ENCODE measurements at regions not wholly inside any gene's neighbourhood (a gene's known extent, or its start where the extent isn't known, plus 50 kb on each side); places are given as distances from the start of the nearest gene placed in this dataset.

DNA sequence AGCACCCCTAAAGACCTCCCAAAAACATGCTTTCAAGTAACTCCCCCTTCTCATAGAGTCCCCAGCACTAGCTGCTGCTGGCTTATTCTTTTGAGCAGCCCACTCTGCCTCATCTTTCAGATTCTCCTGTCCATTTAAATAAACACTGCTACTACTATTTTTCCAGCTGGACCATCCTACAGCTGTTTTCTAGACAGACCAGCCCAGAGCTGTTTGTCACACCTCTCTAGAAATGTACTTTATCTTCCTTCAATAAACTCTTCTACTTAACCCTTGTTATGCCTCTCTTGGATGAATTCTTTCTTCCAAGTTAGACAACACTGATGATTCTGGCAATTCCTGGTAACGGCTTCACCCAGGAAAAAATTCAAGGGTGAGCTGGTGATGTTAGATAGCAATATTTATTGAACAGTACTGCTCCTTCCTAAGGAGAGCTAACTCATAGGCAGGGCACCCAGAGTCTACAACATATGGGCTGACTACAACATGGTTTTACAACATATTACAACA, 995.7 kb downstream of the LRFN5 start (continued):
- TF ChIP-seq ESRRG (CRISPR knock-in tag; IDR thresholded peaks at IDR 0.05): no peak
- TF ChIP-seq ISL1 (CRISPR knock-in tag; IDR thresholded peaks at IDR 0.05): no peak
- TF ChIP-seq, protein P1, sequence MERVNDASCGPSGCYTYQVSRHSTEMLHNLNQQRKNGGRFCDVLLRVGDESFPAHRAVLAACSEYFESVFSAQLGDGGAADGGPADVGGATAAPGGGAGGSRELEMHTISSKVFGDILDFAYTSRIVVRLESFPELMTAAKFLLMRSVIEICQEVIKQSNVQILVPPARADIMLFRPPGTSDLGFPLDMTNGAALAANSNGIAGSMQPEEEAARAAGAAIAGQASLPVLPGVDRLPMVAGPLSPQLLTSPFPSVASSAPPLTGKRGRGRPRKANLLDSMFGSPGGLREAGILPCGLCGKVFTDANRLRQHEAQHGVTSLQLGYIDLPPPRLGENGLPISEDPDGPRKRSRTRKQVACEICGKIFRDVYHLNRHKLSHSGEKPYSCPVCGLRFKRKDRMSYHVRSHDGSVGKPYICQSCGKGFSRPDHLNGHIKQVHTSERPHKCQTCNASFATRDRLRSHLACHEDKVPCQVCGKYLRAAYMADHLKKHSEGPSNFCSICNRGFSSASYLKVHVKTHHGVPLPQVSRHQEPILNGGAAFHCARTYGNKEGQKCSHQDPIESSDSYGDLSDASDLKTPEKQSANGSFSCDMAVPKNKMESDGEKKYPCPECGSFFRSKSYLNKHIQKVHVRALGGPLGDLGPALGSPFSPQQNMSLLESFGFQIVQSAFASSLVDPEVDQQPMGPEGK (CRISPR knock-in tag; IDR thresholded peaks at IDR 0.05; ENCODE audit: borderline replicate concordance): no peak
- no peak for TF ChIP-seq PPARA (CRISPR knock-in tag; IDR thresholded peaks at IDR 0.05; ENCODE audit: borderline replicate concordance)
- no peak for TF ChIP-seq ZFP3 (CRISPR knock-in tag; IDR thresholded peaks at IDR 0.05)

DNA sequence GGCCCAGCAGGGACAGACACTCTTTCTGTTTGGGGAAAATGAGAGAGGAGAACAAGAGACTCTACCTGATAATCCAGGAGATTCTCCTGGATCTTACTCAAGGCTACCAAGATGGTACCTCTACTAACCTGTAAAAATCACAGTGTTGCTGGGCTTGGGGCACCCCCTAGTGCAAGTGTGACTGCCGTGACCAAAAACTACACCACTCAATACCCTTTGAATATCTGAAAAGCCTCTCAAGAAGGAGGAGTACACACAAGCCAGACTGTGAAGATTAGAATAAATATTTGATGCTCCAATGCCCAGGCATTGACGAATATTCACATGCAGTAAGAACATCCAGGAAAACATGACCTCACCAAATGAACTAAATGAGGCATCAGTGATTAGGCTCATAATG, 965.4 kb downstream of the LRFN5 start:
- no peak for ATAC-seq
- TF ChIP-seq, protein P2, sequence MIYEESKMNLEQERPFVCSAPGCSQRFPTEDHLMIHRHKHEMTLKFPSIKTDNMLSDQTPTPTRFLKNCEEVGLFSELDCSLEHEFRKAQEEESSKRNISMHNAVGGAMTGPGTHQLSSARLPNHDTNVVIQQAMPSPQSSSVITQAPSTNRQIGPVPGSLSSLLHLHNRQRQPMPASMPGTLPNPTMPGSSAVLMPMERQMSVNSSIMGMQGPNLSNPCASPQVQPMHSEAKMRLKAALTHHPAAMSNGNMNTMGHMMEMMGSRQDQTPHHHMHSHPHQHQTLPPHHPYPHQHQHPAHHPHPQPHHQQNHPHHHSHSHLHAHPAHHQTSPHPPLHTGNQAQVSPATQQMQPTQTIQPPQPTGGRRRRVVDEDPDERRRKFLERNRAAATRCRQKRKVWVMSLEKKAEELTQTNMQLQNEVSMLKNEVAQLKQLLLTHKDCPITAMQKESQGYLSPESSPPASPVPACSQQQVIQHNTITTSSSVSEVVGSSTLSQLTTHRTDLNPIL (CRISPR knock-in tag; IDR thresholded peaks at IDR 0.05; ENCODE audit: low read depth): no peak
- no peak for TF ChIP-seq ZFP3 (CRISPR knock-in tag; IDR thresholded peaks at IDR 0.05)
- TF ChIP-seq CSDC2 (CRISPR knock-in tag; IDR thresholded peaks at IDR 0.05): no peak
- TF ChIP-seq, protein P3, sequence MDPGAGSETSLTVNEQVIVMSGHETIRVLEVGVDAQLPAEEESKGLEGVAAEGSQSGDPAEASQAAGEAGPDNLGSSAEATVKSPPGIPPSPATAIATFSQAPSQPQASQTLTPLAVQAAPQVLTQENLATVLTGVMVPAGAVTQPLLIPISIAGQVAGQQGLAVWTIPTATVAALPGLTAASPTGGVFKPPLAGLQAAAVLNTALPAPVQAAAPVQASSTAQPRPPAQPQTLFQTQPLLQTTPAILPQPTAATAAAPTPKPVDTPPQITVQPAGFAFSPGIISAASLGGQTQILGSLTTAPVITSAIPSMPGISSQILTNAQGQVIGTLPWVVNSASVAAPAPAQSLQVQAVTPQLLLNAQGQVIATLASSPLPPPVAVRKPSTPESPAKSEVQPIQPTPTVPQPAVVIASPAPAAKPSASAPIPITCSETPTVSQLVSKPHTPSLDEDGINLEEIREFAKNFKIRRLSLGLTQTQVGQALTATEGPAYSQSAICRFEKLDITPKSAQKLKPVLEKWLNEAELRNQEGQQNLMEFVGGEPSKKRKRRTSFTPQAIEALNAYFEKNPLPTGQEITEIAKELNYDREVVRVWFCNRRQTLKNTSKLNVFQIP (CRISPR knock-in tag; IDR thresholded peaks at IDR 0.05; ENCODE audit: borderline replicate concordance, low read depth): no peak
- TF ChIP-seq TOX (CRISPR knock-in tag; IDR thresholded peaks at IDR 0.05; ENCODE audit: borderline replicate concordance): no peak
- no peak for TF ChIP-seq OSR1 (CRISPR knock-in tag; IDR thresholded peaks at IDR 0.05)
- no peak for TF ChIP-seq ZNF70 (CRISPR knock-in tag; IDR thresholded peaks at IDR 0.05)
- TF ChIP-seq ARNTL (CRISPR knock-in tag; IDR thresholded peaks at IDR 0.05; ENCODE audit: borderline replicate concordance, low read depth): no peak
- no peak for TF ChIP-seq ZFP30 (CRISPR knock-in tag; IDR thresholded peaks at IDR 0.05)
- TF ChIP-seq, protein P4, sequence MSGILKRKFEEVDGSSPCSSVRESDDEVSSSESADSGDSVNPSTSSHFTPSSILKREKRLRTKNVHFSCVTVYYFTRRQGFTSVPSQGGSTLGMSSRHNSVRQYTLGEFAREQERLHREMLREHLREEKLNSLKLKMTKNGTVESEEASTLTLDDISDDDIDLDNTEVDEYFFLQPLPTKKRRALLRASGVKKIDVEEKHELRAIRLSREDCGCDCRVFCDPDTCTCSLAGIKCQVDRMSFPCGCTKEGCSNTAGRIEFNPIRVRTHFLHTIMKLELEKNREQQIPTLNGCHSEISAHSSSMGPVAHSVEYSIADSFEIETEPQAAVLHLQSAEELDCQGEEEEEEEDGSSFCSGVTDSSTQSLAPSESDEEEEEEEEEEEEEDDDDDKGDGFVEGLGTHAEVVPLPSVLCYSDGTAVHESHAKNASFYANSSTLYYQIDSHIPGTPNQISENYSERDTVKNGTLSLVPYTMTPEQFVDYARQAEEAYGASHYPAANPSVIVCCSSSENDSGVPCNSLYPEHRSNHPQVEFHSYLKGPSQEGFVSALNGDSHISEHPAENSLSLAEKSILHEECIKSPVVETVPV (CRISPR knock-in tag; IDR thresholded peaks at IDR 0.05): no peak
- no peak for TF ChIP-seq ZNF565 (CRISPR knock-in tag; conservative IDR thresholded peaks at IDR 0.05; ENCODE audit: low read depth)
- no peak for TF ChIP-seq BACH2 (CRISPR knock-in tag; IDR thresholded peaks at IDR 0.05; ENCODE audit: borderline replicate concordance)
- TF ChIP-seq ESRRG (CRISPR knock-in tag; IDR thresholded peaks at IDR 0.05): no peak
- TF ChIP-seq ZNF8 (CRISPR knock-in tag; IDR thresholded peaks at IDR 0.05): no peak
- no peak for TF ChIP-seq GLIS3 (CRISPR knock-in tag; IDR thresholded peaks at IDR 0.05)
- no peak for TF ChIP-seq ISL1 (CRISPR knock-in tag; IDR thresholded peaks at IDR 0.05)
- no peak for TF ChIP-seq SNAI2 (CRISPR knock-in tag; IDR thresholded peaks at IDR 0.05)
- no peak for TF ChIP-seq ZC3H10 (CRISPR knock-in tag; IDR thresholded peaks at IDR 0.05)
- TF ChIP-seq, protein P5, sequence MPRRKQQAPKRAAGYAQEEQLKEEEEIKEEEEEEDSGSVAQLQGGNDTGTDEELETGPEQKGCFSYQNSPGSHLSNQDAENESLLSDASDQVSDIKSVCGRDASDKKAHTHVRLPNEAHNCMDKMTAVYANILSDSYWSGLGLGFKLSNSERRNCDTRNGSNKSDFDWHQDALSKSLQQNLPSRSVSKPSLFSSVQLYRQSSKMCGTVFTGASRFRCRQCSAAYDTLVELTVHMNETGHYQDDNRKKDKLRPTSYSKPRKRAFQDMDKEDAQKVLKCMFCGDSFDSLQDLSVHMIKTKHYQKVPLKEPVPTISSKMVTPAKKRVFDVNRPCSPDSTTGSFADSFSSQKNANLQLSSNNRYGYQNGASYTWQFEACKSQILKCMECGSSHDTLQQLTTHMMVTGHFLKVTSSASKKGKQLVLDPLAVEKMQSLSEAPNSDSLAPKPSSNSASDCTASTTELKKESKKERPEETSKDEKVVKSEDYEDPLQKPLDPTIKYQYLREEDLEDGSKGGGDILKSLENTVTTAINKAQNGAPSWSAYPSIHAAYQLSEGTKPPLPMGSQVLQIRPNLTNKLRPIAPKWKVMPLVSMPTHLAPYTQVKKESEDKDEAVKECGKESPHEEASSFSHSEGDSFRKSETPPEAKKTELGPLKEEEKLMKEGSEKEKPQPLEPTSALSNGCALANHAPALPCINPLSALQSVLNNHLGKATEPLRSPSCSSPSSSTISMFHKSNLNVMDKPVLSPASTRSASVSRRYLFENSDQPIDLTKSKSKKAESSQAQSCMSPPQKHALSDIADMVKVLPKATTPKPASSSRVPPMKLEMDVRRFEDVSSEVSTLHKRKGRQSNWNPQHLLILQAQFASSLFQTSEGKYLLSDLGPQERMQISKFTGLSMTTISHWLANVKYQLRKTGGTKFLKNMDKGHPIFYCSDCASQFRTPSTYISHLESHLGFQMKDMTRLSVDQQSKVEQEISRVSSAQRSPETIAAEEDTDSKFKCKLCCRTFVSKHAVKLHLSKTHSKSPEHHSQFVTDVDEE (CRISPR knock-in tag; IDR thresholded peaks at IDR 0.05): no peak

DNA sequence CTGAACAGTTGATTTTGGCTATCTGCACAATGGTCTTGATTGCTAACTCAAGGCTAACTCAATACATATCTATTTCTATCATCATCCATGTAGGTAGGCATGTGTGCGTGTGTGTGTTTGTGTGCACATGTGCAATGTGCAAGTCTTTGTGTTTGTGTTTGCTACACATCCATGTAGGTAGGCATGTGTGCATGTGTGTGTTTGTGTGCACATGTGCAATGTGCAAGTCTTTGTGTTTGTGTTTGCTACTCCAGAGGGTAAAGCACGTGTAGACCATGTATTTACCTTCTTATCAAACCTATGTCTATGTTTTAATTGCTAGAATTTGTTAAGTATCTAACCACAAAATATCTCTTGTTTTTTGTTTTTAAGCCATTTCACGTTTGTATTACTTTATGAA, 962.6 kb downstream of the LRFN5 start:
- no peak for ATAC-seq

More for the DNA sequence above, 962.6 kb downstream of the LRFN5 start:
- TF ChIP-seq ISL1 (CRISPR knock-in tag; IDR thresholded peaks at IDR 0.05) (no peak), ZFP3 (CRISPR knock-in tag; IDR thresholded peaks at IDR 0.05) (no peak), PPARA (CRISPR knock-in tag; IDR thresholded peaks at IDR 0.05; ENCODE audit: borderline replicate concordance) (no peak), ZC3H10 (CRISPR knock-in tag; IDR thresholded peaks at IDR 0.05) (no peak), ZNF8 (CRISPR knock-in tag; IDR thresholded peaks at IDR 0.05) (no peak)
- TF ChIP-seq, protein P5 (CRISPR knock-in tag; IDR thresholded peaks at IDR 0.05): no peak
